Kidney (tissue), 13 donors: ENCODE measurements at regions not wholly inside any gene's neighbourhood (a gene's known extent, or its start where the extent isn't known, plus 50 kb on each side); places are given as distances from the start of the nearest gene placed in this dataset.
"Not testable (repeated sequence)": the region's sequence is repeated elsewhere in the genome, so short reads cannot be mapped to it uniquely, and the experiment has no call there.

Experiments used
- DNase-seq, 5 donors: peaks; one replicate each; pipeline ENCODE4 v3.0.0-alpha.2; 2013 to 2020
- FAIRE-seq: peaks from 2 replicates; lab custom pipeline; 2012; peaks lifted over from hg19 to GRCh38; lab: Jason Lieb, UNC
- H3K27ac ChIP-seq, 2 donors: one replicate each; pipeline ENCODE4 v1.7.0; 2013; ENCODE audit warnings: low read depth in 2 of 2, low read length in 2 of 2, inconsistent platforms in 1 of 2
- H3K27me3 ChIP-seq: one replicate; pipeline ENCODE4 v1.7.1; 2013; ENCODE audit warnings: low read length, inconsistent platforms; ENCODE audit not compliant: control insufficient read depth, insufficient read depth
- H3K36me3 ChIP-seq, 3 donors: one replicate each; pipeline versions ENCODE4 v1.7.0 to v1.7.1; 2013; ENCODE audit warnings: low read length in 3 of 3, control low read depth in 1 of 3, inconsistent platforms in 1 of 3; ENCODE audit not compliant: insufficient read depth in 3 of 3, control insufficient read depth in 2 of 3
- H3K4me1 ChIP-seq, 3 donors: one replicate each; pipeline versions ENCODE4 v1.7.0 to v1.7.1; 2013; ENCODE audit warnings: low read length in 3 of 3, inconsistent platforms in 1 of 3, low read depth in 1 of 3; ENCODE audit not compliant: control insufficient read depth in 2 of 3, insufficient read depth in 2 of 3
- H3K4me3 ChIP-seq, 3 donors: one replicate each; pipeline versions ENCODE4 v1.7.0 to v1.8.1; 2013; ENCODE audit warnings: low read length in 3 of 3, control low read depth in 1 of 3, inconsistent platforms in 1 of 3
- H3K9ac ChIP-seq, 3 donors: one replicate each; pipeline versions ENCODE4 v1.7.0 to v1.7.1; 2013; ENCODE audit warnings: low read length in 3 of 3, control low read depth in 1 of 3, inconsistent platforms in 1 of 3
- H3K9me3 ChIP-seq, 3 donors: one replicate each; pipeline versions ENCODE4 v1.7.0 to v1.7.1; 2013; ENCODE audit warnings: low read length in 3 of 3, control low read depth in 1 of 3, inconsistent platforms in 1 of 3; ENCODE audit not compliant: control insufficient read depth in 2 of 3, insufficient read depth in 1 of 3
- intact Hi-C: fragments of 100-400 bp; cut with DNase I; formaldehyde crosslinking; loops from one replicate; pipeline ENCODE4 v1.11.1; 2022
- TF ChIP-seq, protein P1 (sequence below): IDR thresholded peaks from 3 replicates; pipeline ENCODE4 v1.5.1; 2012; ENCODE audit warnings: mild to moderate bottlenecking, moderate library complexity, borderline replicate concordance; ENCODE audit not compliant: insufficient read depth; ENCODE audit errors: extremely low read depth
- donor health status: control.
- donor health status: control.
- donor health status: control.
- donor health status: control.
- donor health status: control.
- donor health status: DM: yes; HTN: yes; CAD: no.
- donor health status: Normal renal cell carcinoma (clear cell type).

- H3K9me3 ChIP-seq, H3K27ac ChIP-seq, H3K4me1 ChIP-seq, H3K9ac ChIP-seq, intact Hi-C loops, FAIRE-seq, H3K36me3 ChIP-seq, H3K27me3 ChIP-seq, DNase-seq, H3K4me3 ChIP-seq: not testable (repeated sequence)
Measured at GRCh38 chr14:106768972-106769700, 1242.8 kb downstream of the TMEM121 start.

- DNase-seq, H3K9ac ChIP-seq, H3K9me3 ChIP-seq, H3K36me3 ChIP-seq, H3K4me3 ChIP-seq, intact Hi-C loops, FAIRE-seq, H3K27ac ChIP-seq, H3K27me3 ChIP-seq, H3K4me1 ChIP-seq: not testable (repeated sequence)
Measured at GRCh38 chr14:106770158-106770672, 1243.8 kb downstream of the TMEM121 start.

DNA sequence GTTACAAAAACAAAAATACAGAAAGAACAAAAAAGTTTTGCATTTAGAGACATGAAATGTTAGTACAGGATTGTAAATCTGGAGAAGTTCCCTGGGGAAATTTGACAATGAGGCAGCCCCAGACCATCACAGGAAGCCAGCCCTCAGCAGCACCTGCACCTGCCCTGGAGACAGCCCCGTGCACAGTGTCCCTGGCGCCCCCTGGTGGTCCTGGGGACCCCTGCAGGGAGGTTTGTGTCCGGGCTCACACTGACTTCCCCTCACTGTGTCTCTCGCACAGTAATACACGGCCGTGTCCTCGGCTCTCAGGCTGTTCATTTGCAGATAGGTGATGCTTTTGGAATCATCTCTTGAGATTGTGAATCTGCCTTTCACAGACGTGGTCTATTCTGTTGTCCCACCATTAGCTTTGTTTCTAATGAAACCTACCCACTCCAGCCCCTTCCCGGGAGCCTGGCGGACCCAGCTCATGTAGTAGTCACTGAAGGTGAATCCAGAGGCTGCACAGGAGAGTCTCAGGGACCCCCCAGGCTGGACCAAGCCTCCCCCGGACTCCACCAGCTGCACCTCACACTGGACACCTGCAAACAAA, 1248.6 kb downstream of the TMEM121 start:
- H3K4me3 ChIP-seq, H3K36me3 ChIP-seq, H3K27ac ChIP-seq, H3K9ac ChIP-seq, intact Hi-C loops, H3K9me3 ChIP-seq, H3K4me1 ChIP-seq, H3K27me3 ChIP-seq, FAIRE-seq: not testable (repeated sequence)
- peak in 1 of 5 donors; percentile 2 for DNase-seq
- TF ChIP-seq, protein P1, sequence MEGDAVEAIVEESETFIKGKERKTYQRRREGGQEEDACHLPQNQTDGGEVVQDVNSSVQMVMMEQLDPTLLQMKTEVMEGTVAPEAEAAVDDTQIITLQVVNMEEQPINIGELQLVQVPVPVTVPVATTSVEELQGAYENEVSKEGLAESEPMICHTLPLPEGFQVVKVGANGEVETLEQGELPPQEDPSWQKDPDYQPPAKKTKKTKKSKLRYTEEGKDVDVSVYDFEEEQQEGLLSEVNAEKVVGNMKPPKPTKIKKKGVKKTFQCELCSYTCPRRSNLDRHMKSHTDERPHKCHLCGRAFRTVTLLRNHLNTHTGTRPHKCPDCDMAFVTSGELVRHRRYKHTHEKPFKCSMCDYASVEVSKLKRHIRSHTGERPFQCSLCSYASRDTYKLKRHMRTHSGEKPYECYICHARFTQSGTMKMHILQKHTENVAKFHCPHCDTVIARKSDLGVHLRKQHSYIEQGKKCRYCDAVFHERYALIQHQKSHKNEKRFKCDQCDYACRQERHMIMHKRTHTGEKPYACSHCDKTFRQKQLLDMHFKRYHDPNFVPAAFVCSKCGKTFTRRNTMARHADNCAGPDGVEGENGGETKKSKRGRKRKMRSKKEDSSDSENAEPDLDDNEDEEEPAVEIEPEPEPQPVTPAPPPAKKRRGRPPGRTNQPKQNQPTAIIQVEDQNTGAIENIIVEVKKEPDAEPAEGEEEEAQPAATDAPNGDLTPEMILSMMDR = peak; percentile 18

- Histone ChIP-seq H3K9me3 (no peaks in the 10 kb centered on the region), H3K4me1 (no peaks in the 10 kb centered on the region), H3K27me3 (no peaks in the 10 kb centered on the region), H3K9ac (no peak overlapping the region), H3K27ac (no peak overlapping the region), H3K36me3 (no peaks in the 10 kb centered on the region), H3K4me3 (no peak overlapping the region)
- DNase-seq (no peak), FAIRE-seq (no peak)
- intact Hi-C loops = no loop called here
- TF ChIP-seq, protein P1 = no peak
Measured at GRCh38 chr14:106776395-106776983, 1250.1 kb downstream of the TMEM121 start.
